ENCODE measurements at regions not wholly inside any gene's neighbourhood (a gene's known extent, or its start where the extent isn't known, plus 50 kb on each side); places are given as distances from the start of the nearest gene placed in this dataset.
A peak's percentile ranks its signal among the peaks of the same experiment; 100 is the strongest.

GRCh38 chr4:188915175-188915574, 775.9 kb downstream of the TRIML1 start:
- Histone ChIP-seq H3K27ac (ENCODE audit: insufficient read depth, low read length) (no peak overlapping the region), H2BK5ac (ENCODE audit: low read depth, low read length, poor library complexity, severe bottlenecking) (no peak overlapping the region), H2AK9ac (replicated peaks; ENCODE audit: low read depth, low read length, poor library complexity) (no peak overlapping the region), H4K91ac (ENCODE audit: insufficient read depth, low read depth, low read length) (no peak overlapping the region), H3K9ac (ENCODE audit: low read depth, low read length) (no peak overlapping the region), H2BK15ac (ENCODE audit: low read depth, low read length) (no peak overlapping the region), H3K4ac (ENCODE audit: low read depth, low read length) (no peak overlapping the region), H2AFZ (replicated peaks; ENCODE audit: low read length, poor library complexity) (no peak overlapping the region), H4K8ac (ENCODE audit: low read depth in 2 of 2, low read length in 2 of 2) (no peak overlapping the region), H3K56ac (ENCODE audit: extremely low read depth, insufficient read depth, low read length) (no peak overlapping the region), H3K27me3 (ENCODE audit: control insufficient read depth, insufficient read depth, low read length) (no peaks in the 10 kb centered on the region), H3K79me1 (ENCODE audit: low read depth in 1 of 2, low read length in 2 of 2) (no peaks in the 10 kb centered on the region), H2BK120ac (ENCODE audit: low read depth, low read length) (no peak overlapping the region), H4K5ac (ENCODE audit: low read depth, low read length) (no peak overlapping the region), H3K14ac (replicated peaks; ENCODE audit: low read depth, low read length) (no peak overlapping the region), H2AK5ac (ENCODE audit: low read depth, low read length) (no peak overlapping the region), H4K20me1 (ENCODE audit: insufficient read depth, low read length) (no peaks in the 10 kb centered on the region), H3K36me3 (ENCODE audit: control insufficient read depth, insufficient read depth, low read length) (no peaks in the 10 kb centered on the region), H2BK20ac (ENCODE audit: low read depth, low read length) (no peak overlapping the region), H3K4me3 (ENCODE audit: insufficient read depth, low read depth, low read length) (no peak overlapping the region), H3K4me1 (ENCODE audit: control insufficient read depth, insufficient read depth, low read length) (peaks cover 2% of the 10 kb centered on the region; the same call in 1 of the 2 replicates), H3K9me1 (ENCODE audit: insufficient read depth, low read length) (no peaks in the 10 kb centered on the region), H3K9me3 (ENCODE audit: control insufficient read depth, insufficient read depth, low read length) (peaks cover 5% of the 10 kb centered on the region), H3K4me2 (ENCODE audit: low read depth, low read length) (no peak overlapping the region), H3K23ac (ENCODE audit: low read depth, low read length) (no peak overlapping the region), H3K18ac (ENCODE audit: low read depth, low read length) (no peak overlapping the region)
- in situ Hi-C loops (cut with MboI; ENCODE audit: low sequenced_read_pairs) (no loop called here), dilution Hi-C loops (cut with HindIII; ENCODE audit: low sequenced_read_pairs, unreplicated experiment) (no loop called here), intact Hi-C loops (cut with micrococcal nuclease) (no loop called here)
- no CpG with 5 or more reads among the region's 5 CpGs for WGBS, 2 experiments (ENCODE audit: extremely low coverage in 2 of 2, insufficient read length in 1 of 2)
- TF ChIP-seq RFX5 (IDR thresholded peaks at IDR 0.05; ENCODE audit: low read depth, low read length) (no peak), CEBPB (IDR thresholded peaks at IDR 0.05; ENCODE audit: low read depth, low read length) (no peak), MAFK (IDR thresholded peaks at IDR 0.05; ENCODE audit: low read depth, low read length) (peak; percentile 52), RAD21 (IDR thresholded peaks at IDR 0.05; ENCODE audit: low read length) (no peak)
- CTCF ChIA-PET = no interaction called here
- no TSS peak for BruUV-seq (replicated peaks)
- POLR2A ChIA-PET (ENCODE audit: unreplicated experiment) = no interaction called here
- peak; percentile 25 for DNase-seq
- ATAC-seq (ENCODE audit: low read depth) = no peak

Data from IMR-90 (cell line).